ENCODE measurements at regions not wholly inside any gene's neighbourhood (a gene's known extent, or its start where the extent isn't known, plus 50 kb on each side); places are given as distances from the start of the nearest gene placed in this dataset.
A peak's percentile ranks its signal among the peaks of the same experiment; 100 is the strongest.

DNA sequence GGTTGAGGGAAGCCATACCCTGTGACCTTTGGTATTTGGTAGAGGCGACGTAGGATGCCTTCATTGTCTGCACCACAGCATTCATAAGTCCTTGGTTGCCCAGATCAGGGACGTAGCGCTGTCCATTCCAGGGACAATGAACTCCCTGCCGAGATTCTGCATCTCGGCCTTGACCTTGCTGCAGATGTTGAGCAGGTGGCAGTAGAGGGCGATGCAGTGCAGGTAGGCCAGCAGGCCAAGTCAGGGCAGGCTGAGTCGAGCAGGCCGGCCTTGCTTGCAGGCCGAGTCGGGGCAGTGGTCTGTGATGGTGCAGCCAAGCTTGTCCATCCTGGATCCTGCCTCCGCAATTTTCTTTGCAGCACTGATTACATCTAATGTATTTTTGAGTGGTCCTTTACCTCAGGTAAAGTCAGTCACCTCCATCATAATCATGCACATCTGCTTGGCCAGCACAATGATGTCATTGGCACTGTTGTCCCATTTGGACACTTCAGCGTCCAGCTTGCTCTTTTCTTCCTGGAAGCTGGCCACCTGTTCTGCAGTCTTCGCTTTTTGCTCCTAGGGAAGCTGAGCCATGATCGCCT lies 93.4 kb upstream of the CCDC112 start:
- TF ChIP-seq, protein P1, sequence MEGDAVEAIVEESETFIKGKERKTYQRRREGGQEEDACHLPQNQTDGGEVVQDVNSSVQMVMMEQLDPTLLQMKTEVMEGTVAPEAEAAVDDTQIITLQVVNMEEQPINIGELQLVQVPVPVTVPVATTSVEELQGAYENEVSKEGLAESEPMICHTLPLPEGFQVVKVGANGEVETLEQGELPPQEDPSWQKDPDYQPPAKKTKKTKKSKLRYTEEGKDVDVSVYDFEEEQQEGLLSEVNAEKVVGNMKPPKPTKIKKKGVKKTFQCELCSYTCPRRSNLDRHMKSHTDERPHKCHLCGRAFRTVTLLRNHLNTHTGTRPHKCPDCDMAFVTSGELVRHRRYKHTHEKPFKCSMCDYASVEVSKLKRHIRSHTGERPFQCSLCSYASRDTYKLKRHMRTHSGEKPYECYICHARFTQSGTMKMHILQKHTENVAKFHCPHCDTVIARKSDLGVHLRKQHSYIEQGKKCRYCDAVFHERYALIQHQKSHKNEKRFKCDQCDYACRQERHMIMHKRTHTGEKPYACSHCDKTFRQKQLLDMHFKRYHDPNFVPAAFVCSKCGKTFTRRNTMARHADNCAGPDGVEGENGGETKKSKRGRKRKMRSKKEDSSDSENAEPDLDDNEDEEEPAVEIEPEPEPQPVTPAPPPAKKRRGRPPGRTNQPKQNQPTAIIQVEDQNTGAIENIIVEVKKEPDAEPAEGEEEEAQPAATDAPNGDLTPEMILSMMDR (conservative IDR thresholded peaks at IDR 0.05; ENCODE audit: low read depth, low read length), result peak; percentile 49
- TF ChIP-seq EZH2 (IDR thresholded peaks at IDR 0.05; ENCODE audit: low read length, unreplicated experiment), result no peak
- no peak for TF ChIP-seq EZH2phosphoT487 (IDR thresholded peaks at IDR 0.05; ENCODE audit: borderline replicate concordance, low read length)
